Mucosa of descending colon (tissue), 3 donors: ENCODE measurements at regions not wholly inside any gene's neighbourhood (a gene's known extent, or its start where the extent isn't known, plus 50 kb on each side); places are given as distances from the start of the nearest gene placed in this dataset.

Experiments used
- ATAC-seq: fragments of 200-7000 bp; cut with Tn5 transposase; one replicate; pipeline ENCODE4 v1.9.1; 2020; ENCODE audit warnings: mild to moderate bottlenecking, moderate library complexity
- DNase-seq, 3 donors: peaks; one replicate each; pipeline ENCODE4 v3.0.0-alpha.2; 2020
- H3K36me3 ChIP-seq: fragments of 200-600 bp; one replicate; pipeline ENCODE4 v1.8.0; 2021; ENCODE audit warnings: low read depth, mild to moderate bottlenecking
- H3K4me1 ChIP-seq: fragments of 200-600 bp; one replicate; pipeline ENCODE4 v1.8.0; 2021; ENCODE audit warnings: low read depth, mild to moderate bottlenecking
- H3K4me3 ChIP-seq: fragments of 200-600 bp; one replicate; pipeline ENCODE4 v1.8.0; 2021; ENCODE audit warnings: mild to moderate bottlenecking
- H3K9me3 ChIP-seq: fragments of 200-600 bp; one replicate; pipeline ENCODE4 v1.8.0; 2021; ENCODE audit warnings: mild to moderate bottlenecking
- CTCF ChIP-seq: fragments of 200-600 bp; IDR thresholded peaks from one replicate; pipeline ENCODE4 v1.8.0; 2022; ENCODE audit warnings: antibody characterized with exemption, mild to moderate bottlenecking
- intact Hi-C, 2 donors: fragments of 100-400 bp; cut with DNase I in 1 of 2; cut with micrococcal nuclease in 1 of 2; formaldehyde crosslinking; loops; one replicate each; pipeline versions ENCODE4 v1.11.0 to v1.11.1; 2022; cut with DNase I, micrococcal nuclease
- donor health status: DM: no; HTN: no; CAD: no; lungs with moderate emphysema.
- donor health status: DM: no; HTN: no; CAD: no.
- donor health status: DM: no; HTN: yes; CAD: no.

- no peaks in the 10 kb centered on the region for H3K36me3 ChIP-seq
- DNase-seq (no peak), ATAC-seq (no peak)
- no peaks in the 10 kb centered on the region for H3K9me3 ChIP-seq
- no peak overlapping the region for H3K4me3 ChIP-seq
- intact Hi-C loops: no loop called here
- TF ChIP-seq CTCF: no peak
- H3K4me1 ChIP-seq: no peaks in the 10 kb centered on the region
These were observed 311.5 kb downstream of the MFSD1 start for GRCh38 chr3:159113221-159113875.

GRCh38 chr3:159114582-159114981 lies 312.7 kb downstream of the MFSD1 start:
- H3K4me1 ChIP-seq: no peaks in the 10 kb centered on the region
- H3K36me3 ChIP-seq: no peaks in the 10 kb centered on the region
- DNase-seq (no peak), ATAC-seq (no peak)
- no peak overlapping the region for H3K4me3 ChIP-seq
- intact Hi-C loops: no loop called here
- TF ChIP-seq CTCF: no peak
- H3K9me3 ChIP-seq: no peaks in the 10 kb centered on the region

- no peak for TF ChIP-seq CTCF
- DNase-seq (no peak), ATAC-seq (no peak)
- no peak overlapping the region for H3K4me3 ChIP-seq
- intact Hi-C loops: no loop called here
- no peaks in the 10 kb centered on the region for H3K4me1 ChIP-seq
- no peaks in the 10 kb centered on the region for H3K9me3 ChIP-seq
- no peaks in the 10 kb centered on the region for H3K36me3 ChIP-seq
These were observed 322.0 kb downstream of the MFSD1 start for GRCh38 chr3:159123877-159124276.

GRCh38 chr3:159126261-159127020 lies 324.6 kb downstream of the MFSD1 start:
- Histone ChIP-seq H3K4me1 (no peaks in the 10 kb centered on the region), H3K4me3 (no peak overlapping the region), H3K9me3 (no peaks in the 10 kb centered on the region), H3K36me3 (no peaks in the 10 kb centered on the region)
- DNase-seq: no peak
- no peak for TF ChIP-seq CTCF
- intact Hi-C loops: no loop called here
- no peak for ATAC-seq

GRCh38 chr3:159127021-159127392 lies 325.2 kb downstream of the MFSD1 start:
- no peaks in the 10 kb centered on the region for H3K9me3 ChIP-seq
- no peaks in the 10 kb centered on the region for H3K36me3 ChIP-seq
- DNase-seq (no peak), ATAC-seq (no peak)
- TF ChIP-seq CTCF: no peak
- H3K4me3 ChIP-seq: no peak overlapping the region
- H3K4me1 ChIP-seq: no peaks in the 10 kb centered on the region
- intact Hi-C loops: no loop called here
